K562 (cell line): ENCODE measurements at regions not wholly inside any gene's neighbourhood (a gene's known extent, or its start where the extent isn't known, plus 50 kb on each side); places are given as distances from the start of the nearest gene placed in this dataset.

ENCODE experiments used
- ATAC-seq: fragments of 200-7000 bp; cut with Tn5 transposase; 3 replicates; pipeline ENCODE4 v1.9.1; 2020; ENCODE audit warnings: moderate library complexity
- BruUV-seq: library from RNA; stranded (reverse); fragments of 400-500 nt; replicated peaks from 2 replicates; lab custom pipeline; 2021; lab: Mats Ljungman, UMichigan
- CTCF ChIA-PET: fragments of 300-600 bp; formaldehyde crosslinking; extraction: SDS; loops from one replicate; lab custom pipeline; 2021; ENCODE audit warnings: low intra/inter-chr PET ratio; lab: Yijun Ruan, JAX
- POLR2A ChIA-PET: fragments of 300-600, 350-650 bp; sonication (Branson Sonifier 250); formaldehyde crosslinking; extraction: SDS; loops from one replicate; lab custom pipeline; 2021; ENCODE audit warnings: antibody characterized with exemption, inconsistent platforms; lab: Yijun Ruan, JAX
- DNase-seq, 4 experiments: peaks; one replicate each; pipeline versions ENCODE4 v3.0.0 to v3.0.0-alpha.2; 2011 to 2018; ENCODE audit warnings: low spot score in 3 of 4, mixed read lengths in 3 of 4; ENCODE audit errors: extremely low read depth in 1 of 4
- FAIRE-seq: peaks from 2 replicates; lab custom pipeline; 2011; peaks lifted over from hg19 to GRCh38; lab: Jason Lieb, UNC
- H2AFZ ChIP-seq: 2 replicates; pipeline ENCODE4 v1.6.0; 2011; ENCODE audit warnings: low read depth, low read length, control low read depth, inconsistent platforms
- H3K27ac ChIP-seq: fragments of 200-600 bp; 3 replicates; pipeline ENCODE4 v1.8.0; 2011; ENCODE audit warnings: low read depth, mild to moderate bottlenecking, control low read depth, inconsistent platforms, low read length, moderate library complexity, mixed read lengths; ENCODE audit errors: extremely low read depth
- H3K27me3 ChIP-seq, 2 experiments: fragments of 300-600 bp in 1 of 2; 2 replicates in 1 of 2; 3 replicates in 1 of 2; pipeline versions ENCODE4 v1.6.0 to v1.8.0; 2011; ENCODE audit warnings: inconsistent platforms in 2 of 2, low read length in 2 of 2, mild to moderate bottlenecking in 1 of 2, mixed read lengths in 1 of 2, moderate library complexity in 1 of 2; ENCODE audit not compliant: control insufficient read depth in 2 of 2, insufficient read depth in 2 of 2
- H3K36me3 ChIP-seq: fragments of 300-600 bp; 3 replicates; pipeline ENCODE4 v1.8.0; 2011; ENCODE audit warnings: mild to moderate bottlenecking, low read length, inconsistent platforms; ENCODE audit not compliant: control insufficient read depth, insufficient read depth
- H3K4me1 ChIP-seq, 2 experiments: fragments of 200-600 bp in 1 of 2; replicated peaks in 1 of 2; 2 replicates in 1 of 2; 3 replicates in 1 of 2; pipeline versions ENCODE4 v1.5.1 to v1.8.0; 2011; ENCODE audit warnings: inconsistent platforms in 2 of 2, low read length in 2 of 2, mild to moderate bottlenecking in 1 of 2, mixed read lengths in 1 of 2, moderate library complexity in 1 of 2; ENCODE audit not compliant: control insufficient read depth in 2 of 2, insufficient read depth in 2 of 2
- H3K4me2 ChIP-seq: 2 replicates; pipeline ENCODE4 v1.6.1; 2011; ENCODE audit warnings: low read length, control low read depth, inconsistent platforms, mixed read lengths; ENCODE audit not compliant: insufficient read depth
- H3K4me3 ChIP-seq: fragments of 200-600 bp; sonication (generic), shearing (Covaris generic); 2 replicates; pipeline ENCODE4 v1.5.1; 2016; ENCODE audit warnings: control low read depth, inconsistent platforms
- H3K79me2 ChIP-seq: fragments of 200-600 bp; 3 replicates; pipeline ENCODE4 v1.8.0; 2011; ENCODE audit warnings: low read length, inconsistent platforms; ENCODE audit not compliant: control insufficient read depth, insufficient read depth
- H3K9ac ChIP-seq, 2 experiments: 2 replicates each; pipeline versions ENCODE4 v1.6.0 to v1.6.1; 2011; ENCODE audit warnings: low read depth in 2 of 2, low read length in 2 of 2, control low read depth in 1 of 2, inconsistent platforms in 1 of 2, mild to moderate bottlenecking in 1 of 2, mixed read lengths in 1 of 2; ENCODE audit not compliant: insufficient read depth in 1 of 2
- H3K9me1 ChIP-seq: one replicate; pipeline ENCODE4 v1.6.0; 2011; ENCODE audit warnings: inconsistent platforms, mild to moderate bottlenecking, low read length, moderate library complexity; ENCODE audit not compliant: control insufficient read depth, insufficient read depth
- H3K9me3 ChIP-seq: replicated peaks from 2 replicates; pipeline ENCODE4 v1.5.1; 2011; ENCODE audit warnings: low read depth, low read length, inconsistent platforms; ENCODE audit not compliant: control insufficient read depth, insufficient read depth
- H4K20me1 ChIP-seq: replicated peaks from 2 replicates; pipeline ENCODE4 v1.6.1; 2011; ENCODE audit warnings: low read length, inconsistent platforms, mixed read lengths; ENCODE audit not compliant: control insufficient read depth, insufficient read depth
- E2F3 ChIP-seq: fragments of 250-450 bp; sonication (Bioruptor Pico); IDR thresholded peaks from 2 replicates; pipeline ENCODE4 v1.4.0; 2020; ENCODE audit warnings: mild to moderate bottlenecking
- E4F1 ChIP-seq: fragments of 250-450 bp; sonication (Bioruptor Pico); IDR thresholded peaks from 2 replicates; pipeline ENCODE4 v1.5.0; 2021; ENCODE audit warnings: mild to moderate bottlenecking, borderline replicate concordance
- FOXA3 ChIP-seq, 2 experiments: fragments of 450-650 bp in 1 of 2; sonication (generic) in 1 of 2; formaldehyde crosslinking; IDR thresholded peaks in 1 of 2; conservative IDR thresholded peaks in 1 of 2; 2 replicates each; pipeline versions ENCODE4 v1.4.0 to v1.8.0; 2020 to 2022; ENCODE audit warnings: mild to moderate bottlenecking in 2 of 2, missing genetic modification reagents in 1 of 2
- MAFG ChIP-seq: fragments of 450-650 bp; conservative IDR thresholded peaks from 2 replicates; pipeline ENCODE4 v1.6.1; 2016; ENCODE audit warnings: missing genetic modification characterization, missing compliant biosample characterization
- MCM3 ChIP-seq: fragments of 450-650 bp; IDR thresholded peaks from 2 replicates; pipeline ENCODE4 v1.6.1; 2016
- PHF21A ChIP-seq: fragments of 450-650 bp; IDR thresholded peaks from 2 replicates; pipeline ENCODE4 v1.6.1; 2017; ENCODE audit warnings: low read depth, borderline replicate concordance
- SIN3A ChIP-seq, 2 experiments: fragments of 150-350 bp in 1 of 2; IDR thresholded peaks; 2 replicates each; pipeline ENCODE4 v1.6.1; 2011 to 2016; ENCODE audit warnings: borderline replicate concordance in 2 of 2, low read depth in 2 of 2, low read length in 2 of 2, mild to moderate bottlenecking in 2 of 2, moderate library complexity in 2 of 2; ENCODE audit not compliant: control insufficient read depth in 1 of 2
- SLC30A9 ChIP-seq: fragments of 250-450 bp; sonication (Bioruptor Pico); IDR thresholded peaks from 2 replicates; pipeline ENCODE4 v1.8.0; 2022; ENCODE audit warnings: mild to moderate bottlenecking, moderate library complexity
- SUPT5H ChIP-seq: fragments of 450-650 bp; IDR thresholded peaks from 2 replicates; pipeline ENCODE4 v1.6.1; 2016
- TCF3 ChIP-seq: sonication (generic); formaldehyde crosslinking; IDR thresholded peaks from 2 replicates; pipeline ENCODE4 v1.4.0; 2020; ENCODE audit warnings: mild to moderate bottlenecking, missing genetic modification reagents
- TCFL5 ChIP-seq: fragments of 250-450 bp; sonication (Bioruptor Pico); conservative IDR thresholded peaks from 2 replicates; pipeline ENCODE4 v1.6.1; 2021; ENCODE audit warnings: mild to moderate bottlenecking, moderate library complexity, matching md5 sums
- WGBS: fragments of 100-300 bp; shearing (Covaris generic); methylation state at CpG from one replicate; pipeline ENCODE4 v1.1.6; 2016; ENCODE audit warnings: low coverage, mixed read lengths; ENCODE audit not compliant: insufficient coverage; ENCODE audit errors: missing lambda C conversion rate; 5-methylcytosine and 5-hydroxymethylcytosine counted together
- in situ Hi-C: fragments of 300-500 bp; cut with MboI; formaldehyde crosslinking; loops from 4 replicates; pipeline ENCODE4 v1.15.0; 2018; ENCODE audit warnings: inconsistent platforms, mixed read lengths
- intact Hi-C: fragments of 100-400 bp; cut with micrococcal nuclease; formaldehyde crosslinking; loops from 2 replicates; pipeline ENCODE4 v1.14.2; 2022
- TF ChIP-seq, protein P1 (sequence below): fragments of 450-650 bp; IDR thresholded peaks from 2 replicates; pipeline ENCODE4 v1.6.1; 2016; ENCODE audit warnings: borderline replicate concordance

DNA sequence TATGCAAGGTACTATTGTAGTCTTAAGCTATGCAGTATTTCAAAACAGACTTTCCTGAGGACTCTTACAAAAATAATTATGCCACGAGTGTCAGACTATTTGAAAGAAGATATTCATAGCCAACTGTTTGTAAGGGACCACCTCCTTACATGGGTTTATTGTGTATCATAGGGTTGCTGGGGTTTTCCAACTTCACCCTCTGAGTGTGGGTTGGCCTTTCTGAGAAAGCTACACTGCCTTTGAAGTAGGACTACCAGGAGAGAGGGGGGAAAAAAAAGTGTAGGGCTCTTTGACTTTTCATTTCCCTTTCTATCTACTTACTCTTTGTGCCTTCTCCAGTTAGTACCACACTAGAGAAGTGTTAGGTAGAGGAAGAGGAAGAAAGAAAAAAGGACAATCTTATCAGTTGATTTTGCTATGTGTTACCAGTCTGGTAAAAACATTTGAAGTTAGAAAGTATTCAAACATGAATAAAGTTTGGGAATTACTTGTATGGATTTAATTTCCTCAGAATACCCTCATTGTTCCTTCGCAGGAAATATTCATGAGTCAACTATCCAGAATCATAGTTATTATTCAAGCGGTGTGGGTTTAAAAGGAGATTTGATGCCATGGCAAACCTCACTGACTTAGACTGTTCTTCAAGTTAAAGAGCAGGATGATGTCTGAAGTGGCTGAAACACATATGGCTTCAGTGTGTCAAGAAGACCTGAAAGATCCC, 329.3 kb upstream of the THBS1 start:
- H3K4me3 ChIP-seq: no peak overlapping the region
- no peaks in the 10 kb centered on the region for H3K9me1 ChIP-seq
- in situ Hi-C loops: no loop called here
- no peak for TF ChIP-seq MAFG
- no peak for TF ChIP-seq PHF21A
- TF ChIP-seq, protein P1, sequence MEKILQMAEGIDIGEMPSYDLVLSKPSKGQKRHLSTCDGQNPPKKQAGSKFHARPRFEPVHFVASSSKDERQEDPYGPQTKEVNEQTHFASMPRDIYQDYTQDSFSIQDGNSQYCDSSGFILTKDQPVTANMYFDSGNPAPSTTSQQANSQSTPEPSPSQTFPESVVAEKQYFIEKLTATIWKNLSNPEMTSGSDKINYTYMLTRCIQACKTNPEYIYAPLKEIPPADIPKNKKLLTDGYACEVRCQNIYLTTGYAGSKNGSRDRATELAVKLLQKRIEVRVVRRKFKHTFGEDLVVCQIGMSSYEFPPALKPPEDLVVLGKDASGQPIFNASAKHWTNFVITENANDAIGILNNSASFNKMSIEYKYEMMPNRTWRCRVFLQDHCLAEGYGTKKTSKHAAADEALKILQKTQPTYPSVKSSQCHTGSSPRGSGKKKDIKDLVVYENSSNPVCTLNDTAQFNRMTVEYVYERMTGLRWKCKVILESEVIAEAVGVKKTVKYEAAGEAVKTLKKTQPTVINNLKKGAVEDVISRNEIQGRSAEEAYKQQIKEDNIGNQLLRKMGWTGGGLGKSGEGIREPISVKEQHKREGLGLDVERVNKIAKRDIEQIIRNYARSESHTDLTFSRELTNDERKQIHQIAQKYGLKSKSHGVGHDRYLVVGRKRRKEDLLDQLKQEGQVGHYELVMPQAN: no peak
- TF ChIP-seq SUPT5H: no peak
- TF ChIP-seq E2F3 (CRISPR knock-in tag): no peak
- no peak for TF ChIP-seq SLC30A9 (CRISPR knock-in tag)
- TF ChIP-seq FOXA3 (CRISPR knock-in tag; conservative IDR thresholded peaks at IDR 0.05 in 1 of 2, IDR thresholded peaks at IDR 0.05 in 1 of 2): no peak
- no peak for TF ChIP-seq MCM3
- no peak for TF ChIP-seq E4F1 (CRISPR knock-in tag)
- TF ChIP-seq TCF3 (CRISPR knock-in tag): no peak
- no peak for TF ChIP-seq SIN3A (IDR thresholded peaks at IDR 0.05; ENCODE audit: borderline replicate concordance in 2 of 2, control insufficient read depth in 1 of 2, low read depth in 2 of 2, low read length in 2 of 2)
- TF ChIP-seq TCFL5 (CRISPR knock-in tag): no peak
- ChIA-PET CTCF (no interaction called here), POLR2A (no interaction called here)
- H3K27ac ChIP-seq: no peak overlapping the region
- no peaks in the 10 kb centered on the region for H4K20me1 ChIP-seq
- no peaks in the 10 kb centered on the region for H3K79me2 ChIP-seq
- H3K27me3 ChIP-seq: peaks cover 0 to 9% of the 10 kb centered on the region in 2 experiments; a peak in 2 of 5 replicates
- no peak overlapping the region for H3K4me2 ChIP-seq
- BruUV-seq: no TSS peak
- intact Hi-C loops: no loop called here
- FAIRE-seq (no peak), ATAC-seq (no peak), DNase-seq (no peak)
- H3K36me3 ChIP-seq: no peaks in the 10 kb centered on the region
- H3K4me1 ChIP-seq: no peaks in the 10 kb centered on the region
- no peaks in the 10 kb centered on the region for H3K9me3 ChIP-seq
- H3K9ac ChIP-seq: no peak overlapping the region
- 0% methylated on average over 3 of the region's 3 CpGs for WGBS
- H2AFZ ChIP-seq: no peak overlapping the region
